Adipocyte (in vitro differentiated cells): ENCODE measurements at regions not wholly inside any gene's neighbourhood (a gene's known extent, or its start where the extent isn't known, plus 50 kb on each side); places are given as distances from the start of the nearest gene placed in this dataset.
"Not testable (repeated sequence)": the region's sequence is repeated elsewhere in the genome, so short reads cannot be mapped to it uniquely, and the experiment has no call there.

Experiments used
- DNase-seq: peaks from one replicate; pipeline ENCODE4 v3.0.0-alpha.2; 2015; ENCODE audit warnings: low read depth
- H3K27me3 ChIP-seq: replicated peaks from 2 replicates; pipeline ENCODE4 v1.7.0; 2013; ENCODE audit warnings: mild to moderate bottlenecking, low read length, moderate library complexity; ENCODE audit not compliant: control insufficient read depth, insufficient read depth
- H3K36me3 ChIP-seq: 2 replicates; pipeline ENCODE4 v1.7.0; 2013; ENCODE audit warnings: low read length, mild to moderate bottlenecking, moderate library complexity; ENCODE audit not compliant: control insufficient read depth, insufficient read depth, severe bottlenecking
- H3K4me1 ChIP-seq: 2 replicates; pipeline ENCODE4 v1.7.0; 2013; ENCODE audit warnings: mild to moderate bottlenecking, low read length, moderate library complexity; ENCODE audit not compliant: control insufficient read depth, insufficient read depth
- H3K4me3 ChIP-seq: 2 replicates; pipeline ENCODE4 v1.7.0; 2013; ENCODE audit warnings: mild to moderate bottlenecking, low read length, moderate library complexity
- H3K9ac ChIP-seq: 2 replicates; pipeline ENCODE4 v1.7.0; 2013; ENCODE audit warnings: mild to moderate bottlenecking, low read length, moderate library complexity
- H3K9me3 ChIP-seq: 2 replicates; pipeline ENCODE4 v1.7.0; 2013; ENCODE audit warnings: mild to moderate bottlenecking, low read length, moderate library complexity; ENCODE audit not compliant: control insufficient read depth

DNA sequence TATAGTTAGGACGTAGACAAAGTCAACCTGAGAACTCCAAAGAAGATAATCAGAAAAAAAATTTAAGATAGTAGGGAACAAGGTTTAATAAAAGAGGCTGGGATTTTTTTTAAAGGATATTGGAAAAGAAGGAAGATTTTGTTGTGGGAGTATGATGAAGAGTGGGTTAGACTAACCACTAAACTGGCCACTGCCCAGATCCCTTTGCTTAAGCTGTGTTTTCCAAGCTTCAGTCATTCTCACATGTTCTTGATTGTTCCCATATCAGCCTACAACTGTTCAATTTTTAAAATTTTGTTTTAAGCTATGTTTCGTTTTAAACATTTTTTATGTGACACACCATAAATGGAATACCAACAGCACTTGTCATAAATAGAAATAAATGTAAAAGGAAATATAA is 284.5 kb upstream of the MMADHC start:
- Histone ChIP-seq H3K4me3 (no peak overlapping the region), H3K4me1 (peaks cover 11% of the 10 kb centered on the region), H3K36me3 (no peaks in the 10 kb centered on the region), H3K9me3 (peaks cover 22% of the 10 kb centered on the region), H3K27me3 (no peaks in the 10 kb centered on the region), H3K9ac (no peak overlapping the region)
- DNase-seq = no peak

DNA sequence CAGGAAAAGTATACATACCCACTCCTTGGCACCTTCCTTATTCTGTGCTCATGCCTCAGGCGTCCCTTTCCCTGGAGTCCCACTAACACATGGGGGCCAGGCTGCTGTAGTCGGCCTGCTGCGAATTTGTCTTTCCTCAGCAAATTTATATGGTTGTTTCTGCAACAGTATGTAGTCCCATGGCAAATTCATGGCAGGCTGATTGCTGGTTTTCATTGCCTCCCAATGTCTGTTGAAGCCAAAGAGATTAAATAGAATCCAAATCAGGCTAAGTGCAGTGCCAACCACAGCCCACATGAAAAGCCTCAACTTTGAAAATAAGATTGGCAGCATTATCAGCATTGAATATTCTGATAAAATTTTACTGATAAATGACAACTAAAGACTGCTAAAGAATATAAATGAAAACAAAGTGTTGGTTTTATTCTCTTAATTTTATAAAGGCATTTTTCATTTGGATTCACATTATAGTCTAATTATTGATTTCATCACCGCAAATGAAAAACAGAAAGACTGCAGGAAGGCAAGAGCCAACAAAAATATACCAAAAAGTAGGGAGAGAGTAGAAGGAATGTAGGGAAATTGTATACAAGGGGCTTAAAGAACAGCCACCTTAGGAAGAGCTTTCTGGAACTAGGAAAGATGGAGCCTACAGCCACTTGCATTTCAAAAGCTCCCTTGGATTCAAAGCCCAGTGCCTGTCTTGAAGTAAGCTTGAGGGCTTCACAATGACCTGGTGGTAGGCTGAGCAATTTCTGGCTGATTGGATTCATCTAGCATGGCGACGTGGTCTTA is 283.7 kb upstream of the MMADHC start:
- Histone ChIP-seq H3K9me3 (peaks cover 22% of the 10 kb centered on the region), H3K36me3 (no peaks in the 10 kb centered on the region), H3K9ac (no peak overlapping the region), H3K4me1 (peaks cover 11% of the 10 kb centered on the region), H3K4me3 (no peak overlapping the region), H3K27me3 (no peaks in the 10 kb centered on the region)
- peak; percentile 52 for DNase-seq

DNA sequence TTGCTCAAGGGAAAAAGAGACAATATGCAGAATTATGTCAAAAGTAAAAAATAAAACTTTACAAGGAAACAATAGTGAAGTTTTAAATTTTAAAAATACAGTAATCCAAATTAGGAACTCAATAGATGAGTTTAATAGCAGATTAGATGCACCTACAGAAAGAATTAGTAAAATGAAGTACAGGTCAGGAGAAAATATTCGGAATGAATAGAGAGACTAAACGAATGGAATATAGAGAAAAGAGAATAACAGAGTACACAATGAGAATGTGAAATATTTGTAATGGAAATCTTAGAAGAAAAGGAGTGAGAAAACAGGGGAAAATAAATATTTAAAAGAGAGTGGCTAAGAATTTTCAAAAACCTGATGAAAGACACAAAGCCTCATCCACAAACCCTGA is 275.7 kb upstream of the MMADHC start:
- DNase-seq = no peak
- Histone ChIP-seq H3K4me1 (peaks cover 29% of the 10 kb centered on the region), H3K9ac (no peak overlapping the region), H3K4me3 (no peak overlapping the region), H3K9me3 (peaks cover 1% of the 10 kb centered on the region), H3K27me3 (no peaks in the 10 kb centered on the region), H3K36me3 (no peaks in the 10 kb centered on the region)

DNA sequence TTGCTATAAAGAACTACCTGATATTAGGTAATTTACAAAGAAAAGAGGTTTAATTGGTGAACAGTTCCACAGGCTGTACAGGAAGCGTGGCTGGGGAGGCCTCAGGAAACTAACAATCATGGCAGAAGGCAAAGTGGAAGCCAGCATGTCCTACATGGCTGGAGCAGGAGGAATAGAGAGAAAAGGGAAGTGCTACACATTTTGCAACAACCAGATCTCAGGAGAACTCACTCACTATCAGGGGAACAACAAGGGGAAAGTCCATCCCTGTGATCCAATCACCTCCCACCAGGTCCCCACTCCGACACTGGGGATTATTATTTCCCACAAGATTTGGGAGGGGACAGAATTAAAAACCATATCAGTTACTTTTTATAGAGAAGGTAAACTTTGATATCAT is 273.5 kb upstream of the MMADHC start:
- H3K9me3 ChIP-seq = no peaks in the 10 kb centered on the region

DNA sequence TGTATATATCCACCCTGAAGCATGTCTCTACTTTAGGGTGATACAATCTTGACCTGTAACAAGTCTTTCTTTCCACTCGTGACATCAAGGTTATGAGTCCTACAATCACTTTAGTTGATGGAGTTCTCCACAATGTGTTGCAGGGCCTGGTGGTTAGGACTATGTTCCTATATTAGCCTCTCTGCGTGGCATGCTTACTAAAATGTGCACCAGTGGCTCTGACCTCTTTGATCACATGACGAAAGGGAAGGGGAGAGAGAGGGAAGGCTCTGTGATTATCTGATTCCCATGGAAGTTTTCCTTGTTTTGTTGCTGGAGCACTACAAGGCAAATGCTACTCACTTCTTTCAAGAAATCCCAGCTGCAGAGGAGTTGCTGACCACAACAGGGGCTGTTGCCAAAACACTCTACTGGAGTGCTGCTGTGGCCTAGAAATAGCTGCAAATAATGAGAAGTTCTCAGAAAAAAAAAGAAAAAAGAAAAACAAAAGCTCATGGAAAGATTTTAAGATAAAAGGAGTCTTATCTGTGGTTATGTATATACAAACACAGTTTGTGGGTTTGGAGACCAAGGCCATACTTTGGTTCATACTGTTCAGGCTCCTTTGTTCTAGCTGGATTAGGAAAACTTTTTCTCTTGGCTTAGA is 272.8 kb upstream of the MMADHC start:
- Histone ChIP-seq H3K36me3 (no peaks in the 10 kb centered on the region), H3K9me3 (no peaks in the 10 kb centered on the region), H3K27me3 (no peaks in the 10 kb centered on the region), H3K9ac (no peak overlapping the region), H3K4me1 (peaks cover 35% of the 10 kb centered on the region), H3K4me3 (no peak overlapping the region)
- peak; percentile 84 for DNase-seq

More for the DNA sequence above, 273.5 kb upstream of the MMADHC start:
- Histone ChIP-seq H3K27me3 (no peaks in the 10 kb centered on the region), H3K4me3 (no peak overlapping the region), H3K9ac (no peak overlapping the region), H3K36me3 (no peaks in the 10 kb centered on the region), H3K4me1 (peaks cover 35% of the 10 kb centered on the region)
- DNase-seq = no peak

DNA sequence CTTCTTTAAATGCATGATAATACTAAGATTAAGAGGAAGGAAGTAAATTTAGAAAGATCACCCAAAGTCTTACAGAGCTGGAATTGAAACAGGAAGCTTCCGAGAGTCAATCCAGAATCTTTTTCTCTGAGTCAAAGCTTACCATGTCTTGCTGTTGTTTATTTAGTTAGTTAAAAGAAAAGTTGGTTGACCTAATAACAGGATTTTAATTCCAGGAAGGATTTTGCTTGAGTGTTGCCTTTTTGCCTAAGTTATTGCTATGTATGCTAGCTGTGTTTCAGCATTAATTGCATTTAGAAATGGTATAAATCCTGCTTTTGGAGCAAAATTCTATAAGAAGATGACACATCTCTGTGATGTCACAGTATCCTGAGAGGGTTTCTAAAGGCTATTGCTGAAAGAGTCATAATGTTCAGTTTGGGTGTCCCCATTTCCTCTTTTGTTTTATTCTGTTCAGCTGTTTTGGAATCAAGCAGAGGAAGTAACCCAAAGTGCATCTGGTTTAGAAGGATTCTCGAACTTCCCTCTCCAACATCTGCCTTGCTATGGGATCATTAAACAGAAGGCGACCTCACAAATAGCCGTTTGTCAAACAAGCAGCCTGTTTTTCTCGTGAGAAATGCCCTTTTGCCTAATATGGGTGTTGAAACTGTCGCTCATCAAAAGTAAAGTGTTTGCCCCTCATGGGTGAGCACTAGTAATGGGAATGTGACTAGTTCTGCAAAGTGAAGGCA is 271.5 kb upstream of the MMADHC start:
- Histone ChIP-seq H3K9me3 (no peaks in the 10 kb centered on the region), H3K9ac (no peak overlapping the region), H3K27me3 (no peaks in the 10 kb centered on the region), H3K4me1 (peaks cover 35% of the 10 kb centered on the region), H3K36me3 (no peaks in the 10 kb centered on the region), H3K4me3 (peak overlapping the region; percentile 73)
- peak; percentile 44 for DNase-seq

DNA sequence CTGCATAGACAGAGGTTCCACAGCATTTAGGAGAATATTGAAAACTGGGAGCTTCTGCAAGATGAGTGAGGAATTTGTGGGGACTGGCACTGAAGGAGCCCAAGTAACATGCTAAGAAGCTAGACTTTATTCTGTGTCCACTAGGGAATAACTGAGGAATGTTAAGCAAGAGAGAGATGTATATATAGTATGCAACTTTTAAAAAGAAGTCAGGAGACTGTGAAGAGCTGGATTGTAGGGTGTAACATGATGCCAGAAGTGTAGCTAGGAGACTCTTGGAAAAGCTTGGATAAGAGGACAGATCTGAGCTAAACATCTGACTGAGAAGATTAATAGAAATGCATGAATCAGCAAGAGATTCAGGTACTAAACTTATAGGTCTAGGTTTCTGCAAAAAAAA is 270.6 kb upstream of the MMADHC start:
- peak; percentile 54 for DNase-seq
- Histone ChIP-seq H3K27me3 (no peaks in the 10 kb centered on the region), H3K9me3 (no peaks in the 10 kb centered on the region), H3K4me1 (peaks cover 35% of the 10 kb centered on the region), H3K9ac (no peak overlapping the region), H3K36me3 (no peaks in the 10 kb centered on the region), H3K4me3 (no peak overlapping the region)

DNA sequence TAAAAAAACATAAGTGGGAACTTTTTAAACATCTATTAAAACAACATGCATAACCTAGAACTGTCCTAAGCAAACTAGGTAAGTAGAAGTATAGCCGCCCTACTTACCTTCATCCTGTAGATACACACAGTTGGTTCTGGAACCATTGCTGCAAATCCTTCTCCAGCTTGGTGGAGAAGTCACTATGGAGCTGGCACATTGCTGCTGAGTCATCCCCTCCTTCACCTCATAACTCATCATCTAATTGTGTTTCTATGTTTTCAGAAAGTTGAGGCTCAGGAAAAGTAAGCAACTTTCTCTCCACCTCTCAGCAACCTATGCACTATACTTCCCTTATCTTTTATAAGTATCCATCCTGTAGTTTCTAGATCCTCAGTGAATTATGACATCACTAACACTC is 269.8 kb upstream of the MMADHC start:
- Histone ChIP-seq H3K9ac (no peak overlapping the region), H3K36me3 (no peaks in the 10 kb centered on the region), H3K27me3 (no peaks in the 10 kb centered on the region), H3K4me1 (peaks cover 35% of the 10 kb centered on the region), H3K4me3 (no peak overlapping the region), H3K9me3 (no peaks in the 10 kb centered on the region)
- DNase-seq = peak; percentile 20

DNA sequence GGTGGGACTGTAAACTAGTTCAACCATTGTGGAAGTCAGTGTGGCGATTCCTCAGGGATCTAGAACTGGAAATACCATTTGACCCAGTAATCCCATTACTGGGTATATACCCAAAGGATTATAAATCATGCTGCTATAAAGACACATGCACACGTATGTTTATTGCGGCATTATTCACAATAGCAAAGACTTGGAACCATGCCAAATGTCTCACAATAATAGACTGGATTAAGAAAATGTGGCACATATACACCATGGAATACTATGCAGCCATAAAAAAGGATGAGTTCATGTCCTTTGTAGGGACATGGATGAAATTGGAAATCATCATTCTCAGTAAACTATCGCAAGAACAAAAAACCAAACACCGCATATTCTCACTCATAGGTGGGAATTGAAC is 268.3 kb upstream of the MMADHC start:
- not testable (repeated sequence) for DNase-seq, H3K36me3 ChIP-seq, H3K27me3 ChIP-seq, H3K9me3 ChIP-seq, H3K9ac ChIP-seq, H3K4me3 ChIP-seq
- H3K4me1 ChIP-seq = peaks cover 32% of the 10 kb centered on the region

DNA sequence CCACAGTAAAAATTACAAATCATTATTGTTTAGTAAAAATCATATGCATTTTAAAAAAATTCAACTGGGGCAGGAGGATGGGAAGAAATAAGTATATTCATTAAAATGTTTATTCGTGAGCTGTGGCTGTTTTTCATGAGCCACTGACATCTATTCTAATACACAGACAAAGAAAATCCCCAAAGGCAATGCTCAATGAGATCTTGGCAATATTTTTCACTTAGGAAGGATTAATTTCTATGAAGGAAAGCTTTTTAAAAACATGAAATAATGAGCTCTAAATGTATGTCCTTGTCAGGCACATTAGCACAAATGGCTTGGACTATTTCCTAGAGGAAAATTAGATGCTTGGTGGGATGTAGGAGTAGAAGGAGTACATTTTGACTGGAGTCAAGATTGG is 262.0 kb upstream of the MMADHC start:
- Histone ChIP-seq H3K36me3 (no peaks in the 10 kb centered on the region), H3K9me3 (no peaks in the 10 kb centered on the region), H3K4me1 (no peaks in the 10 kb centered on the region), H3K9ac (no peak overlapping the region), H3K27me3 (no peaks in the 10 kb centered on the region), H3K4me3 (no peak overlapping the region)
- DNase-seq = no peak

DNA sequence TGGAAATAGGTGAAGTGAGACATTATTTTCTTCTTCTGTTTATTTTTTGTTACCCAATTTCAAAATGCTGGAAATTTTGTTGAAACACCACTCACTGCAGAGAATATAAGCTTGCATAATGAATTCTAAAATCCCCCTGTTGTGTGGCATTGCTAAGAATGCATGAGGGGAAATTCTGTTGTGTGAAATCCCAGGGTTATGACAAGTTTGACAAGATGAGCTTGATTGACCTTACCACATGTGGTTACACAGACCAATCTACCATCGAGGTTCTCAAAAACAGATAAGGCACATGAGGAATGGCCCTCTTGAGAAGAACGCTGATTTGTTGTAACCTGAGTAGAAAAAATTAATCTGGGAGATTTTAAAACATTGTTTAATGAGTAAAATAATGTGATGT is 261.6 kb upstream of the MMADHC start:
- H3K36me3 ChIP-seq = no peaks in the 10 kb centered on the region
- no peaks in the 10 kb centered on the region for H3K9me3 ChIP-seq
- no peaks in the 10 kb centered on the region for H3K27me3 ChIP-seq
- DNase-seq = no peak
- no peaks in the 10 kb centered on the region for H3K4me1 ChIP-seq
- H3K4me3 ChIP-seq = no peak overlapping the region
- no peak overlapping the region for H3K9ac ChIP-seq
